GM10847 (cell line): ENCODE measurements at regions not wholly inside any gene's neighbourhood (a gene's known extent, or its start where the extent isn't known, plus 50 kb on each side); places are given as distances from the start of the nearest gene placed in this dataset.

ENCODE experiments used
- POLR2A ChIP-seq: IDR thresholded peaks from 2 replicates; pipeline ENCODE4 v1.6.1; 2011; ENCODE audit not compliant: insufficient read length; ENCODE audit errors: extremely low read depth

DNA sequence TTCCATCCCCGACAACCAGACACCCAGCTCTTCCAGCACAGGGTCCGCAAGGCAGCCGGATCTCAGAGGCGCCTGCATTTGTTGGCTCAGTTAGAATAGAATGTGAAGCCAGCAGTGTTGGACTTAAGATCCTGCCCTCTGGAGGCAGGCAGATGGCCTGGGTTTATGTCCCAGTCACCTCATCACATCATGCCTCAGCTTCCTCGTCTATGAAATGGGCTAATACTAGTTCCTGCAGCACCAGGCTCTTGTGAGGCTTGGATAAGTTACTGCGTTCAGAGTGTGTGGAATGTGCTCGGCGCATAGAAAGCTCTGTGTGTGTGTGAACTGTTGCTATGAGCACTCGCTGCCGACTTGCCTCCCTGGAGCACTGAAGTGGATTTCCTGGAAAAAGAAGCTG, 202.5 kb upstream of the GPR26 start:
- no peak for TF ChIP-seq POLR2A

DNA sequence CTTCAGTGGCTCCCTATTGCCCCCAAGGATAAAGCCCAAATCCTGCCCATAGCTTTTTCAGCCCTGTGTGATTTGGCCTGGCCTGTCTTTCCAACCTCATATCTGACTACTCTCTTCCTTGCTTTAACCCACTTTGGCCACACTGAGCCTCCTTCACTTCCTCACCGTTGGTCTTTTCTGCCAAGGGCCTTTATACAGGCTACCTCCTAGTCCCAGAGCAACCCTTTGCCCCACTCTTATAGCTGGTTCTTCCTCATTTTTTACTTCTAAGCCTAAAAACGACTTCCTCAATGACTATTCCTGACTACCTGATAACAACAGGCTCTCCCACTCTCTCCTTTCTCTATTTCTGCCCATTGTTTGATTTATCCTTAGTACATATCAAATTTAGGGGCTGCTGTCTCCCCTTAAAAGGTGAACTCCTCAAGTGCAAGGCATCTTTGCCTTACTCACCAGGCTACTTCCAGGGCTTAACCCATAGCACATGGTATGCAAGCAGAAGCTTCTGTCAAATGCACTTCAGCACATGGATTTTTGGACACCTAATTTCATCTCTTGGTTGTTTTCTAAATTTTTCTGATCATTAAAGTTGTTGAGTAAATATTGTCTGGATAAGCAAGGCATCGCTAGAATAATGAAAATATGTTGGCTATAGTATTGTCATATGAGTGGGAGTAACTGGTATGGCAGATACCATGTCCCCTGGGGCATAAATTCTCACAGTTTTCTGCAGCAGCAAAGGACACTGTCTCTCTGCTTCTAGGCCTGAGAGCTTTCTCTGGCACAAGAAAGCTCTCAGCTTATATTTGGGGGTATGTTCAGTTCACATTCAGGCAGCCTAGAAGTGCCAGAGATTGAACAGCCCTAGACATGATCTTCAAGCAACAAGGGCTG, 201.5 kb upstream of the GPR26 start:
- no peak for TF ChIP-seq POLR2A

DNA sequence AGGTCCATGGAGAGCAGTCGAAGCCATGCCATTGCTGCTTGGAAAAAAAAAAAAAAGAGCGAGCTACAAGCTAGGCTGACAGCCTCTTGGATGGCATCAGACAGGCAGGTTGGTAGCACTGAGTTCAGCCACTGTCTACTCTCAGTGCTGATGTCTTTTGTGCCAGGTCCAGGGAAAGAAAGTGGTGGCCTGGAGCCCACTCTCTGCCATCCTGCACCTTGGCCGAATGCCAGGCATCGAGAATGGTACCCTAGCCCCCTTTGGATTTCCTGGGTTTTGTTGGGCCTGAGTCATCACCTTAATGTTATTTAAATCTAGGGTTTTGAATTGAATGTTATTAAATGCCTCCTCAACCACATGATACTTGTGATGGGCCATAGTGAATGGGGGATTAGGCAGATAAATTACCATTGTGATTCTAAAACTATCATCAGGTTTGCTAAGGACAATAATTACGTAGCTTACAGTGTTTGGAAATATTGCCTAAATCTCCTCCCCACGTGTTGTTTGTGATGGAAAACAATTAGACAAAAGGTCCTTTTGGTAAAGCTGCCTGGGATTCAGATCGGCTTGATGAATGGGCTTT, 195.7 kb upstream of the GPR26 start:
- no peak for TF ChIP-seq POLR2A

DNA sequence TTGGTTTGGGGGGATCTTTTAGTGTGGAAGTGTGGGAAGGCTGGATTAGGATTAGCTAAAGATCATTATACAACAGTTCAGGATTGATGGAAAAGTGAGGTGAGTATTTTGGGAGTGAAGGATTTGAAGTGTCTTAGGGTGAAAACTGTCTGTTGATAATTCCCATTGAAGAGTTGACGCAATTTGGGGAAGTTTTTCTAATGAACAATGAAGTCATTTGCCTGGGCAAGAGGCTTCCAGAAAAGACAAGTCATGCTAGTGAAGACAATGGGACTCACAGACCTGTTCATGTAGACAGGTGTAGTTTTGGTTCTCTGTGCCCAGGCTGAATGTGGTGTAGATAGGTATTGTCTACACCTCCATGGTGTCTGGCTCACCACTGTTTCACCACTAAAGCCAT, 194.3 kb upstream of the GPR26 start:
- TF ChIP-seq POLR2A = no peak

DNA sequence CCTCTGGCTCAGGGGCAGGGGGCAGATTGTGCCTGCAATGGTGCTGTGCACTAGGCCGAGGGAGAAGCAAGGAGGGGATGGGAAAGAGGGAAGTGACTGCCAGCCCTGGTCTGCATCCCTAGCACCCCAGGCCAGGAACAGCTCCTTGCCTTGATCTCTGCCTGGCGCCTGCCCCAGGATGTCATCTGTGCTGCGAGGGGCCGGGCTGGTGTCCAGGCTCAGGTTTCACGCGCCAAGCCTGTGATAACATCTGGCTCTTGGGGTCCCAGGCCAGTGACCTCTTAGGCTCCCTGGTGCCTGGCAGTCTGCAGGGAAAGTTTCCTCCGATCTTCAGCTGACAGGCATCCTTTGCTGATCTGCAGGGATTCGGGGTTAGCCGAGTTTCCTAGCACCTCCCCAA, 193.5 kb upstream of the GPR26 start:
- no peak for TF ChIP-seq POLR2A

DNA sequence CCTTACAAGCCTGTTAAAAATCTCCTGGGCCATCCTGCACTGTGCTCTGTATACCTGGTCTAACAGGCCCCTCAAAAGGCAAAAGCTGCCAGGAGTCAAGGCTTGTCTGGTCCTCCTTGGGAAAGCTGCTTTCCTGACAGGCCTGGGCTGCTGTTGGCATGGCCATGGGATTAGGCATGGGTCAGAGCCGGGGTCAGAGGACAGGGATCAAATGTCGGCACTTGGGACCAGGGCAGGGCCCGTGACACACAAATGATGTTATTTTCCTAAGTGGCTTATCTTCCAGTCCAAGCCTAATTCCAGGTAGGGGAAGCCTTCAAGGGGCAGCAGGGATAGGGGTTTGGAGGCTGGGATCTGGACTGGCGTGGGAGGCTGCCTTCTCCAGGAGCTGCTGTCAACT, 191.5 kb upstream of the GPR26 start:
- no peak for TF ChIP-seq POLR2A

DNA sequence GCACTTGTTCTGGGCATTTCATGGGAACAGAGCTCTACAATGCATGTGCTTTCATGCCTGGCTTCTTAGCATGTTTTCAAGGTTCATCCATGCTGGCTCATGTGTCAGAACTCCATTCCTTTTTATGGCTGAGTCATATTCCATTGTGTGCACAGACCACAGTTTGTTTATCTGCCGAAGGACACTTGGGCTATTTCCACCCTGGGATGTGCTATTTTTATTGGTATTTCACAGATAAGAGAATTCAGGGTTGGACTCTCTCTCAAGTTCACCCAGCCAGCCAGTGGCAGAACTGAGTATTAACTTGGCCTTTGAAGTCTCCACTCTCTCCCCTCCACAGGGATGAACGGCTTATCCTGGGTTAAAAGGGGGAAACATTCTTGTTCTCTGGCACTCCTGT, 190.7 kb upstream of the GPR26 start:
- no peak for TF ChIP-seq POLR2A

DNA sequence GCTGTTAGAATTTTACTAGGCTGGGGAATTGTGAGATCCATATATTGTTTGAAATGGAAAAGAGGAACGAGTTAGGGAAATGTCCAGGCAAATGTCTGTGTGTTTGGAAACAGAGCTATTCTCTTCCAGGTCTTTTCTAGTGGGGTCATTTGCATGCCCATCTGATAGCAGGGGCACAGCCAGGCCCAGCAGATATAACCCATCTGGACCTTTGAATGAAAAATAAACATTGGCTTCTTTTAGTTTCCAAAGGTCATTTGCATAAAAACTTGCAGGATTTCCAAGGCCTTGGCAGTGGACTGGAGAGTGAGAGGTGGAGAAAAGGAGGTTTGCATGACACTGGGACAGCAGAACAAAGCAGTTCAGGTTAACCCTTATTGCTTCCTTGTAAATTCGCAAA, 188.0 kb upstream of the GPR26 start:
- TF ChIP-seq POLR2A = no peak

DNA sequence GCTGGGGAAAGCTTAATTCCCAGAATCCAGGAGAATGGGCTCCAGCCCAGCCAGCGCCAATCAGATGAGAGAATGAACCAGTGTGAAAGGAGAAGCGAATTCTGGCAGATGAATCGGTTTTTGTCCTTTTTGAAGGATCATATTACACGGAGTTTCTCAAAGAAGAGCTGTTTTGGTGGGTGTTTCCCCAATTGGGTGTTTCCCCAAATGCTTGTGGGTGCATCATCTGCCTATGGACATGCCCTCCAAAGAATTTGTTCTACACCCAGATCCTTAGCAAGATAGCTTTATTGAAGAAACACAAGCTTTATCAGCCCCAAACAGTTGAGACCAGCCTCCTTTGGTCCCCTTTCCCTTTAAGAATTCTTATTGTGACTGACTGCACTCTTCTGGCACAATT, 186.5 kb upstream of the GPR26 start:
- no peak for TF ChIP-seq POLR2A

DNA sequence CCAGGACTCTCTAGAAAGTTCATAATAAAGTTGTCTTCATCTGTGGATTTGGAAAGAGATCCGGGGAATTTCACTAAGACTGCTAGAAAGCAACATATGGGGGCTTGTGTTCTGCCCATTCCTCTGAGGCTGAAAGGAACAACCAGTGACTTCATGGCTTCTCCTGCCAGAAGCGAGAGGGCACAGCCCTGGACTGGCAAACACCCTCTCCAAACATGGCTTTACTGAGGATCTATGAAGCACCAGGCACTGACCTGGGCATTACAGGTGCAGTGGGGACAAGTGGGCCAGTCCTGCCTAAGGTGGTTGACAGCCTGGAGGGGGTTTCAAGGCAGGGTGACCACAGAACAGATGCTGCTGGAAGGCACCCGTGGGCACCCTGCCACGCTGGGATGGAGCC, 185.8 kb upstream of the GPR26 start:
- no peak for TF ChIP-seq POLR2A

DNA sequence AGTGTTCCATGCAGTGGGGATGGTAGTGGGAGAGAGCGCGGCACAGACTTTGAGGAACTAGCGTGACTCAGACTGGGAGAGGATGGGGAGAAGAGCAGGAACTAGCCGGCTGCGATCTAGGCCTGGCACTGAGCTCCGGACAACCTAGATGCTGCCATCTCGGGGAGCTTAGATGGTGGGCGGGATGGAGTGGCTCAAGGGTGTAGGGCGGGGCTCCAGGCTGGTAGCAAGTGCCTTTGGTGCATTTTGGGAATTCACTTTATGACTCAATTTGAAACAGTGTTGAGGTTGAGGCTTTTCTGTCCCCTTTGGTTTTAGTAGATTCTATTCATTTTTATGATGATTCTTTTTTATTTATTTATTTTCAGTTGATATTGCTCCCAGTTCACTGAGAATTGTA, 185.3 kb upstream of the GPR26 start:
- no peak for TF ChIP-seq POLR2A

DNA sequence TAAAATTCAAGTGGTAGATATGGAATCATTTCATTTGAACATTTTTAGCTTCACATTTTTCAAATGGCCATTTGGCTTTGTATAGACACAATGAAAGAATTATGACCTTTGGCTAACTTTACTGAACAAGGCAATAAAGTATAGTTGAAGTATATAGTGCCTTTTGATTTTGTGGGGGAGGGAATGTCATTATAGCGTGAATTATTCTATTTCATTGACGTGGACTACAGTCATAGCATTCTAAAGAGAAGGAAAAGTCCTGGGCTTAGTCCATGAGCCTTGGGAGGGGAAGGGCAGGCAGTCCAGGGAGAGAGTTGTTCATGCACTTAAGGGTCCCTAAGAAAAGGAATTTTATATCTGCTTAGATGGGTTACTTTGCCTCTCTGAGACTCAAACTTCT, 181.4 kb upstream of the GPR26 start:
- no peak for TF ChIP-seq POLR2A

DNA sequence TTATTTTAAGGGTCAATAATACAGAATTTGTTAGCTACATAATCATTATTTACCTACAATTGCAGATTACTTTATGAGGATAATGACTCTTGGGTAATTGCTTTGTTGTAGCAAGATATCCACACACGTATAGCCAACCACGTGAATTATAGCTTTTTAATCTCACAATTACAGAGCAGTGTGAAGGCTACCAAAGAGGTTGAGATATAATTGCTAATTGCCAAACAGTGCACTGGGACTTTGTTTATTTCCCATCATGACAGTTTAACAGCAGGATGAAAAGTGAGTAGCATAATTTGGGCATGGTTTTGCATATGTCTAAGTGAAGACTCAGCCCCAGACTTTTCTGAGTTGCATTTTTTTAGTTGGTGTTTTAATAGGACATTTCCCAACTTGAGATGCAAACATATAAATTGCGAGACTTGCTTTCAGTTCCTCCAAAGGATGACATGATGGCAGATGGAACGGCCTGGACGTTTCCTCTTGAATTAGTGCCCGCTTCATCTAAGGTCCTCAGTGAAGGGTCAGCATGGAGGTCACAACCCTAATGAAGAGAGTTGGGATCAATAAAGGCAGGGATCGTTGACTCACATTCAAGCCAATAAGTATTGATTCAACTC, 180.7 kb upstream of the GPR26 start:
- TF ChIP-seq POLR2A = no peak

DNA sequence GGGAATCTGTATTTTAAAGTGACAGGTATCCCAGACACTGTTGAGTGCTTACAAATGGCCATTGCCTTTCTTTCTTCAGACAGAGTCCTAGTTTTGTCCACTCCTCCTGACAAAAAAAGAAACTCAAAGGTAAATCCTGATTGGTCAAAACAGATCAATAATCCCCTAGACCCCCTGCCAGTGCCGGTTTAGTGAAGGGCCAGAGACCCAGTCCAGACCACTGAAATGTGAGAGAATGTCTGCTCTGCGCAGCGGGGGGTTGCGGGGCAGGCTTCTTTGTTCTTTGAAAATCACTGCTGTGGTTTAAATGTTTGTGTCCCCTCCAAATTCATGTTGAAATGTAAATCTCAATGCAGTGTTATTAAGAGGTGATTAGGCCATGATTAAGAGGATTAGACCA, 177.7 kb upstream of the GPR26 start:
- TF ChIP-seq POLR2A = no peak

DNA sequence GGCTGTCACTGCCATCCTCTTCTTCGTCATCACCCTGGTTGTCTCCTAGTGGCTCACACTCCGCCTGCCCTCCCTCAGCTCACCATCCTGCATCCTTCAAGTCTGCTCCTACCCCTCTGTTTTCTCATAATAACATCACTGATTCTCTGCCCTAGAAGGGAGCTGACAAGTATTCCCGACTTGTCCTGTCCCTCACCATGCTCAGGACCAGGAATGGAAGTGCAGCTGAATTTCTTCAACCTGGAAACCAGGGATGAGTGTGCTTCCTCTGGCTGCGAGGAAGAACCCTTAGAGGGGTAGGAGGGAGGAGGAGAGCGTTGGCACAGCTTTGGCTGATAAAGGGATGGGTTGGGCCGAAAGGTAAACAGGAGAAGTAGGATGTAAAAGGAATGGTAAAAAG, 174.8 kb upstream of the GPR26 start:
- TF ChIP-seq POLR2A = no peak

DNA sequence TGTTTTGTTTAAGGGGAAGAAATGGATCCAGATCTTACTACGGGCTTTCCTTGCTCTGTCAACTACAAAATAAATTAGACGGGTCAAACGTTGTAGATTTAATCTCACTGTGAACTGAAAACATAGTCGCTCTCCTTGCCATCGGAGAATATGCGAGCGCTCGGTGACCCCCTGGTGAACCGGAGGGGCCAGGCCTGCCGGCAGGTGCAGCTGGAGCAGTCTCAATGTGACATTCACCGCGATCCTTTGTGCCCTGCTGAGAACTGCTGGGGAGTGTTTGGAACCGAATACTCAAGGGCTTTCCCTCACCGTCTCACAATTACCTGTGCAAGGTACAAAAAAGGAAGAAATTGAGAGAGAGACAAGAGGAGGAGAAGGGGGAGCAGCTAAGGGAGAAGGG, 174.1 kb upstream of the GPR26 start:
- no peak for TF ChIP-seq POLR2A
